B cell (primary cell): ENCODE measurements at regions not wholly inside any gene's neighbourhood (a gene's known extent, or its start where the extent isn't known, plus 50 kb on each side); places are given as distances from the start of the nearest gene placed in this dataset.

Experiments
- ATAC-seq: fragments of 200-7000 bp; cut with Tn5 transposase; one replicate; pipeline ENCODE4 v1.10.0; 2021; ENCODE audit warnings: low read depth, mild to moderate bottlenecking, moderate number of reproducible peaks, moderate library complexity
- CTCF ChIA-PET: fragments of 350-600 bp; sonication (Branson Sonifier 250); formaldehyde crosslinking; loops from one replicate; lab custom pipeline; 2021; ENCODE audit warnings: antibody characterized with exemption, inconsistent platforms; lab: Charles Lee
- POLR2A ChIA-PET: fragments of 350-600 bp; sonication (Branson Sonifier 250); formaldehyde crosslinking; loops from one replicate; lab custom pipeline; 2021; ENCODE audit warnings: antibody characterized with exemption; lab: Charles Lee
- DNase-seq: peaks from one replicate; pipeline ENCODE4 v3.0.0; 2013
- H2AFZ ChIP-seq: 2 replicates; pipeline ENCODE4 v1.6.1; 2012; ENCODE audit warnings: mild to moderate bottlenecking, low read depth, low read length; ENCODE audit not compliant: insufficient read depth, poor library complexity, severe bottlenecking
- H3K27ac ChIP-seq, 2 donors: 1 replicate in 1 of 2; 2 replicates in 1 of 2; pipeline ENCODE4 v1.5.1; 2012 to 2013; ENCODE audit warnings: low read length in 2 of 2, mild to moderate bottlenecking in 2 of 2, moderate library complexity in 1 of 2
- H3K27me3 ChIP-seq, 4 experiments: fragments of 200-600 bp in 1 of 4; sonication (generic) in 1 of 4; replicated peaks in 1 of 4; 1 replicate in 2 of 4; 2 replicates in 2 of 4; pipeline versions ENCODE4 v1.6.1 to v1.7.0; 2013 to 2016; ENCODE audit warnings: low read length in 3 of 4, mild to moderate bottlenecking in 2 of 4, mixed read lengths in 1 of 4, moderate library complexity in 1 of 4; ENCODE audit not compliant: insufficient read depth in 4 of 4, control insufficient read depth in 3 of 4; ENCODE audit errors: control extremely low read depth in 1 of 4
- H3K36me3 ChIP-seq, 2 experiments: replicated peaks in 1 of 2; 1 replicate in 1 of 2; 2 replicates in 1 of 2; pipeline versions ENCODE4 v1.6.1 to v1.7.1; 2013; ENCODE audit warnings: low read length in 1 of 2; ENCODE audit not compliant: insufficient read depth in 2 of 2, control insufficient read depth in 1 of 2; ENCODE audit errors: control extremely low read depth in 1 of 2, extremely low read depth in 1 of 2
- H3K4me1 ChIP-seq, 2 donors: fragments of 200-600 bp in 1 of 2; sonication (generic) in 1 of 2; 1 replicate in 1 of 2; 2 replicates in 1 of 2; pipeline versions ENCODE4 v1.5.1 to v1.6.1; 2013 to 2017; ENCODE audit warnings: low read length in 2 of 2; ENCODE audit not compliant: control insufficient read depth in 2 of 2, insufficient read depth in 2 of 2
- H3K4me2 ChIP-seq: replicated peaks from 2 replicates; pipeline ENCODE3; 2012; ENCODE audit warnings: mild to moderate bottlenecking, low read depth, low read length; ENCODE audit not compliant: poor library complexity, severe bottlenecking
- H3K4me3 ChIP-seq, 5 experiments: fragments of 200-600 bp in 1 of 5; sonication (generic) in 1 of 5; 1 replicate in 3 of 5; 2 replicates in 2 of 5; pipeline versions ENCODE4 v1.5.1 to v1.7.0; 2011 to 2016; ENCODE audit warnings: low read length in 4 of 5, mild to moderate bottlenecking in 4 of 5, low read depth in 2 of 5, control low read depth in 1 of 5, moderate library complexity in 1 of 5; ENCODE audit not compliant: insufficient read depth in 1 of 5; ENCODE audit errors: control extremely low read depth in 1 of 5, extremely low read depth in 1 of 5
- H3K79me2 ChIP-seq: fragments of 200-600 bp; sonication (generic); one replicate; pipeline ENCODE4 v1.6.0; 2016; ENCODE audit warnings: low read length; ENCODE audit not compliant: control insufficient read depth, insufficient read depth
- H3K9ac ChIP-seq: fragments of 200-600 bp; sonication (generic); 2 replicates; pipeline ENCODE4 v1.6.1; 2017; ENCODE audit warnings: mild to moderate bottlenecking, low read length, moderate library complexity
- H3K9me3 ChIP-seq, 3 donors: one replicate each; pipeline versions ENCODE4 v1.6.1 to v1.7.1; 2013; ENCODE audit warnings: low read length in 2 of 3; ENCODE audit not compliant: control insufficient read depth in 2 of 3, insufficient read depth in 1 of 3; ENCODE audit errors: control extremely low read depth in 1 of 3
- H4K20me1 ChIP-seq: 2 replicates; pipeline ENCODE4 v1.6.0; 2012; ENCODE audit warnings: mild to moderate bottlenecking, low read length; ENCODE audit not compliant: insufficient read depth, control insufficient read depth, poor library complexity, severe bottlenecking
- H3K27ac Mint-ChIP-seq: one replicate; pipeline ENCODE4 v1.8.0; 2021; ENCODE audit warnings: mixed read lengths
- H3K27me3 Mint-ChIP-seq: one replicate; pipeline ENCODE4 v1.8.0; 2021; ENCODE audit warnings: mixed read lengths
- H3K4me1 Mint-ChIP-seq: one replicate; pipeline ENCODE4 v1.8.0; 2021; ENCODE audit warnings: mixed read lengths
- H3K4me3 Mint-ChIP-seq: one replicate; pipeline ENCODE4 v1.8.0; 2021; ENCODE audit warnings: mixed read lengths
- H3K9me3 Mint-ChIP-seq: one replicate; pipeline ENCODE4 v1.8.0; 2022; ENCODE audit warnings: mixed read lengths; ENCODE audit not compliant: insufficient read depth
- CTCF ChIP-seq: fragments of 200-600 bp; IDR thresholded peaks from one replicate; pipeline ENCODE4 v1.8.0; 2022; ENCODE audit warnings: antibody characterized with exemption, mild to moderate bottlenecking
- EZH2 ChIP-seq: IDR thresholded peaks from 2 replicates; pipeline ENCODE4 v1.6.1; 2012; ENCODE audit warnings: borderline replicate concordance, low read depth, mild to moderate bottlenecking, moderate library complexity, low read length; ENCODE audit not compliant: insufficient read depth, poor library complexity, severe bottlenecking
- WGBS: methylation state at CpG from one replicate; pipeline ENCODE4 v1.1.5; 2013; ENCODE audit warnings: missing lambda C conversion rate; ENCODE audit not compliant: insufficient coverage; 5-methylcytosine and 5-hydroxymethylcytosine counted together
- intact Hi-C: fragments of 100-400 bp; cut with micrococcal nuclease; formaldehyde crosslinking; loops from one replicate; pipeline ENCODE4 v1.10.0; 2022

GRCh38 chr2:226181909-226182308, 617.7 kb downstream of the IRS1 start:
- Histone ChIP-seq H3K27me3 (no peaks in the 10 kb centered on the region), H3K4me3 (no peak overlapping the region), H3K27ac (no peak overlapping the region), H3K9me3 (peaks cover 0 to 14% (median 4%) of the 10 kb centered on the region in 3 donors), H3K4me2 (no peak overlapping the region), H3K4me1 (no peaks in the 10 kb centered on the region), H3K36me3 (no peaks in the 10 kb centered on the region), H3K79me2 (no peaks in the 10 kb centered on the region), H3K9ac (no peak overlapping the region), H2AFZ (no peak overlapping the region), H4K20me1 (no peaks in the 10 kb centered on the region)
- ChIA-PET POLR2A (no interaction called here), CTCF (no interaction called here)
- Mint-ChIP-seq H3K4me3 (no peak overlapping the region), H3K4me1 (no peaks in the 10 kb centered on the region), H3K27me3 (peaks cover 25% of the 10 kb centered on the region), H3K9me3 (peaks cover 10% of the 10 kb centered on the region), H3K27ac (no peak overlapping the region)
- no peak for TF ChIP-seq EZH2
- no peak for TF ChIP-seq CTCF
- ATAC-seq = no peak
- intact Hi-C loops = no loop called here
- DNase-seq = no peak

GRCh38 chr2:226180281-226180884, 619.2 kb downstream of the IRS1 start:
- Histone ChIP-seq H3K4me3 (no peak overlapping the region), H3K4me1 (no peaks in the 10 kb centered on the region), H3K27ac (no peak overlapping the region), H3K27me3 (no peaks in the 10 kb centered on the region), H3K79me2 (no peaks in the 10 kb centered on the region), H2AFZ (no peak overlapping the region), H3K36me3 (no peaks in the 10 kb centered on the region), H3K9me3 (peaks cover 0 to 14% (median 4%) of the 10 kb centered on the region in 3 donors), H3K9ac (no peak overlapping the region), H4K20me1 (no peaks in the 10 kb centered on the region), H3K4me2 (no peak overlapping the region)
- Mint-ChIP-seq H3K4me3 (no peak overlapping the region), H3K9me3 (peaks cover 10% of the 10 kb centered on the region), H3K27ac (no peak overlapping the region), H3K27me3 (peaks cover 25% of the 10 kb centered on the region), H3K4me1 (no peaks in the 10 kb centered on the region)
- POLR2A ChIA-PET = no interaction called here
- CTCF ChIA-PET = interaction anchor here (0.7 kb wide), 1 partner anchor 10 kb away, joined by 3 read pairs; no protein-coding TSS in a partner anchor
- ATAC-seq (no peak), DNase-seq (no peak)
- 78% methylated on average over 6 of the region's 11 CpGs for WGBS
- no peak for TF ChIP-seq EZH2
- no peak for TF ChIP-seq CTCF
- intact Hi-C loops = no loop called here
